ENCODE measurements at regions not wholly inside any gene's neighbourhood (a gene's known extent, or its start where the extent isn't known, plus 50 kb on each side); places are given as distances from the start of the nearest gene placed in this dataset.

DNA sequence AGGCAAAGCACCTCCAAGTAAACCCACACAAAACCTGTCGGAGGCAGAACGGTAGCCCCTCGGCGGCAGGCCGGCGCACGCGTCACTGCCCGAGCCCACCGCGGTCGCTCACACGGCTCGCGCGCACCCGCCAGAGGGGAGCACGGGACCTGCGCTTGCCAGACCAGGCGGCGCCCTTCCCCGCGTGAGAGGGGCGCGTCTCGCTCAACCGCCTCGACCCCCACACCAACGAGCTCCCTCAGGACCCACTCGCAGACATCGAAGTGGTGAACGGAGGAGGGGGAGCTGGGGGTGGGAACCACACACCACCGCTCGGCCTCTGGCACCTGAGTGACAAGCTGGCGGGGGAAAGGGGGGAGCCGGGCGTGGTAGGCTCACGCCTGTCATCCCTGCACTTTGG lies 1513.4 kb upstream of the DEFB115 start:
- Histone ChIP-seq H3K79me1 (ENCODE audit: low read depth in 1 of 2, low read length in 2 of 2) (no peaks in the 10 kb centered on the region), H3K27ac (ENCODE audit: insufficient read depth, low read length) (no peak overlapping the region), H3K14ac (replicated peaks; ENCODE audit: low read depth, low read length) (no peak overlapping the region), H3K36me3 (ENCODE audit: control insufficient read depth, insufficient read depth, low read length) (no peaks in the 10 kb centered on the region), H2BK15ac (ENCODE audit: low read depth, low read length) (no peak overlapping the region), H3K9ac (ENCODE audit: low read depth, low read length) (no peak overlapping the region), H4K91ac (ENCODE audit: insufficient read depth, low read depth, low read length) (no peak overlapping the region), H4K5ac (ENCODE audit: low read depth, low read length) (no peak overlapping the region), H2BK120ac (ENCODE audit: low read depth, low read length) (no peak overlapping the region), H3K4me2 (ENCODE audit: low read depth, low read length) (no peak overlapping the region), H3K23ac (ENCODE audit: low read depth, low read length) (no peak overlapping the region), H3K56ac (ENCODE audit: extremely low read depth, insufficient read depth, low read length) (no peak overlapping the region), H3K9me3 (ENCODE audit: control insufficient read depth, insufficient read depth, low read length) (peaks cover 25% of the 10 kb centered on the region), H3K9me1 (ENCODE audit: insufficient read depth, low read length) (no peaks in the 10 kb centered on the region), H3K4me1 (ENCODE audit: control insufficient read depth, insufficient read depth, low read length) (no peaks in the 10 kb centered on the region), H2AK5ac (ENCODE audit: low read depth, low read length) (no peak overlapping the region), H2AFZ (replicated peaks; ENCODE audit: low read length, poor library complexity) (no peak overlapping the region), H3K18ac (ENCODE audit: low read depth, low read length) (no peak overlapping the region), H3K27me3 (ENCODE audit: control insufficient read depth, insufficient read depth, low read length) (no peaks in the 10 kb centered on the region), H2AK9ac (replicated peaks; ENCODE audit: low read depth, low read length, poor library complexity) (no peak overlapping the region), H2BK5ac (ENCODE audit: low read depth, low read length, poor library complexity, severe bottlenecking) (no peak overlapping the region), H3K4ac (ENCODE audit: low read depth, low read length) (no peak overlapping the region), H3K4me3 (ENCODE audit: insufficient read depth, low read depth, low read length) (no peak overlapping the region), H4K20me1 (ENCODE audit: insufficient read depth, low read length) (no peaks in the 10 kb centered on the region), H4K8ac (ENCODE audit: low read depth in 2 of 2, low read length in 2 of 2) (no peak overlapping the region), H2BK20ac (ENCODE audit: low read depth, low read length) (no peak overlapping the region)
- intact Hi-C loops (cut with micrococcal nuclease) (no loop called here), dilution Hi-C loops (cut with HindIII; ENCODE audit: low sequenced_read_pairs, unreplicated experiment) (no loop called here), in situ Hi-C loops (cut with MboI; ENCODE audit: low sequenced_read_pairs) (no loop called here)
- CTCF ChIA-PET: no interaction called here
- WGBS, 2 experiments (ENCODE audit: extremely low coverage in 2 of 2, insufficient read length in 1 of 2): no CpG with 5 or more reads among the region's 38 CpGs
- TF ChIP-seq BHLHE40 (IDR thresholded peaks at IDR 0.05; ENCODE audit: low read depth, low read length) (no peak), MXI1 (IDR thresholded peaks at IDR 0.05; ENCODE audit: borderline replicate concordance, low read depth, low read length) (no peak), MAZ (IDR thresholded peaks at IDR 0.05; ENCODE audit: borderline replicate concordance, low read depth, low read length) (no peak), POLR2A (IDR thresholded peaks at IDR 0.05; ENCODE audit: low read depth, low read length) (no peak), FOS (IDR thresholded peaks at IDR 0.05; ENCODE audit: low read depth, low read length) (no peak), NFE2L2 (IDR thresholded peaks at IDR 0.05; ENCODE audit: low read depth, low read length) (no peak), RFX5 (IDR thresholded peaks at IDR 0.05; ENCODE audit: low read depth, low read length) (no peak), CEBPB (IDR thresholded peaks at IDR 0.05; ENCODE audit: low read depth, low read length) (no peak)
- TF ChIP-seq, protein P1, sequence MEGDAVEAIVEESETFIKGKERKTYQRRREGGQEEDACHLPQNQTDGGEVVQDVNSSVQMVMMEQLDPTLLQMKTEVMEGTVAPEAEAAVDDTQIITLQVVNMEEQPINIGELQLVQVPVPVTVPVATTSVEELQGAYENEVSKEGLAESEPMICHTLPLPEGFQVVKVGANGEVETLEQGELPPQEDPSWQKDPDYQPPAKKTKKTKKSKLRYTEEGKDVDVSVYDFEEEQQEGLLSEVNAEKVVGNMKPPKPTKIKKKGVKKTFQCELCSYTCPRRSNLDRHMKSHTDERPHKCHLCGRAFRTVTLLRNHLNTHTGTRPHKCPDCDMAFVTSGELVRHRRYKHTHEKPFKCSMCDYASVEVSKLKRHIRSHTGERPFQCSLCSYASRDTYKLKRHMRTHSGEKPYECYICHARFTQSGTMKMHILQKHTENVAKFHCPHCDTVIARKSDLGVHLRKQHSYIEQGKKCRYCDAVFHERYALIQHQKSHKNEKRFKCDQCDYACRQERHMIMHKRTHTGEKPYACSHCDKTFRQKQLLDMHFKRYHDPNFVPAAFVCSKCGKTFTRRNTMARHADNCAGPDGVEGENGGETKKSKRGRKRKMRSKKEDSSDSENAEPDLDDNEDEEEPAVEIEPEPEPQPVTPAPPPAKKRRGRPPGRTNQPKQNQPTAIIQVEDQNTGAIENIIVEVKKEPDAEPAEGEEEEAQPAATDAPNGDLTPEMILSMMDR (conservative IDR thresholded peaks at IDR 0.05; ENCODE audit: low read depth, low read length): no peak
- TF ChIP-seq, protein P2, sequence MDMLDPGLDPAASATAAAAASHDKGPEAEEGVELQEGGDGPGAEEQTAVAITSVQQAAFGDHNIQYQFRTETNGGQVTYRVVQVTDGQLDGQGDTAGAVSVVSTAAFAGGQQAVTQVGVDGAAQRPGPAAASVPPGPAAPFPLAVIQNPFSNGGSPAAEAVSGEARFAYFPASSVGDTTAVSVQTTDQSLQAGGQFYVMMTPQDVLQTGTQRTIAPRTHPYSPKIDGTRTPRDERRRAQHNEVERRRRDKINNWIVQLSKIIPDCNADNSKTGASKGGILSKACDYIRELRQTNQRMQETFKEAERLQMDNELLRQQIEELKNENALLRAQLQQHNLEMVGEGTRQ (IDR thresholded peaks at IDR 0.05; ENCODE audit: low read depth, low read length): no peak
- TF ChIP-seq, protein P3, sequence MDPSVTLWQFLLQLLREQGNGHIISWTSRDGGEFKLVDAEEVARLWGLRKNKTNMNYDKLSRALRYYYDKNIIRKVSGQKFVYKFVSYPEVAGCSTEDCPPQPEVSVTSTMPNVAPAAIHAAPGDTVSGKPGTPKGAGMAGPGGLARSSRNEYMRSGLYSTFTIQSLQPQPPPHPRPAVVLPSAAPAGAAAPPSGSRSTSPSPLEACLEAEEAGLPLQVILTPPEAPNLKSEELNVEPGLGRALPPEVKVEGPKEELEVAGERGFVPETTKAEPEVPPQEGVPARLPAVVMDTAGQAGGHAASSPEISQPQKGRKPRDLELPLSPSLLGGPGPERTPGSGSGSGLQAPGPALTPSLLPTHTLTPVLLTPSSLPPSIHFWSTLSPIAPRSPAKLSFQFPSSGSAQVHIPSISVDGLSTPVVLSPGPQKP (IDR thresholded peaks at IDR 0.05; ENCODE audit: borderline replicate concordance, low read depth, low read length): no peak
- BruUV-seq (replicated peaks): no TSS peak
- DNase-seq (no peak), ATAC-seq (ENCODE audit: low read depth) (no peak)
- POLR2A ChIA-PET (ENCODE audit: unreplicated experiment): no interaction called here

Data from IMR-90 (cell line).